ENCODE measurements at regions not wholly inside any gene's neighbourhood (a gene's known extent, or its start where the extent isn't known, plus 50 kb on each side); places are given as distances from the start of the nearest gene placed in this dataset.

DNA sequence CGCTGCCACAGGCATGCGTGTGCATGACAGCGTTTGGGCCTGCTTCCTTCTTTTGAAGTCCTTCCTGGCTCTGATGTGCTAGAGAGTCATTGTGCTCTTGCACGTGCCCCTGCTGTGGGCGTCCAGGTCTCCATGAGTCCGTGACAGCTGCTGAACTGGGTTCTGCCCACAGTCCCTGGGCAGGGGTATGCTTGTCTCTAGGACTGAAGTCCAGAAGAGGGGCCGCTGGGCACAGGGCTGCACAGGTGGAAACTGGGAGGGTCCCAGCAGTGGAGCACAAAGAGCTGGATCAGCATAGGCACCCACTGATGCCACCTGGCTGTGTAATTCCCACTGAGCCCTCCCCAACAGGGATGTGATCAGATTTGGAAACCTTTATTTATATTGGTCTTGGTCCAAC is 169.4 kb downstream of the IRX2 start:
- Mint-ChIP-seq H3K27me3 (no peaks in the 10 kb centered on the region), H3K27ac (no peak overlapping the region), H3K36me3 (peaks cover 4% of the 10 kb centered on the region), H3K9me3 (peaks cover 5% of the 10 kb centered on the region), H3K4me3 (no peak overlapping the region), H3K4me1 (no peaks in the 10 kb centered on the region)
- ATAC-seq (ENCODE audit: low read depth) = no peak
- DNase-seq (ENCODE audit: low spot score in 2 of 2) = no peak

DNA sequence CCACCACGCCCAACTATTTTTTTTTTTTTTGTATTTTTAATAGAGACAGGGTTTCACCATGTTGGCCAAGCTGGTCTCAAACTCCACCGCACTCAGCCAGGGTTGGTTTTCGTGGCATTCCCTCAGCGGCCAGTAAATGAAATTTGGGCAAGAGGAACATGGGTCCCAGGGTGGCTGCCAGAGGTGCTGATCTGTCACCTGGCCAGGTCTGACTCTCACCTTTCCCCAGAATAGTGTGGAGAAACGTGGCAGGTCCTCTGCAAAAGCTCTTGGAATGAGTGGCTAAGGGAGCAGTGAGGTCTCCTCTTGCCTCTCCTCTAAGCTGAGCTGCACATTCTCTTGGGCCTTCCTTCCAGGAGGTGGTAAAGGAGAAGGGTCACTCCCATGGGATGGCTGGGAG is 170.1 kb downstream of the IRX2 start:
- H3K9me3 Mint-ChIP-seq = peaks cover 5% of the 10 kb centered on the region
- H3K4me1 Mint-ChIP-seq = no peaks in the 10 kb centered on the region
- no peaks in the 10 kb centered on the region for H3K27me3 Mint-ChIP-seq
- peaks cover 4% of the 10 kb centered on the region for H3K36me3 Mint-ChIP-seq
- no peak overlapping the region for H3K27ac Mint-ChIP-seq
- H3K4me3 Mint-ChIP-seq = no peak overlapping the region
- DNase-seq (ENCODE audit: low spot score in 2 of 2) (no peak), ATAC-seq (ENCODE audit: low read depth) (no peak)

DNA sequence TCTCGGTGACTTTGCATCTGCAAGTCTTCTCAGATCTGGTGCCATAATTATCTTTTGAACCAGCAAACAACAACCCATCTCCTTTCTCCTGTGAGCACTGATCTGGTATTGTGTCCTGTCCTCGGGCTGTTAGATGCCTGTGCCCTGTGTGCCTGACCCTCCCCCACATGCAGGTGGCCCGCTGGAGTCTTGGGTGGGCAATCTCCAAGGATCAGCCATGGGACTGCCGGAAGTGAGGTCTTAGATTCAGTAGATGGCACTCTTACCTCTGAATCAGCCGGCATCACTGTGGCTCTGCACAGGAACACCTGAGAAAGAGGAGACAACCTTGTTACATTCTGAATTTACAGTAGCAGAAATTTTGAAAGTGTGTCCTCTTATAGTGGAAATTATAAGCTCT is 172.4 kb downstream of the IRX2 start:
- H3K9me3 Mint-ChIP-seq = peaks cover 5% of the 10 kb centered on the region
- no peak overlapping the region for H3K4me3 Mint-ChIP-seq
- no peak for DNase-seq (ENCODE audit: low spot score in 2 of 2)
- ATAC-seq (ENCODE audit: low read depth) = no peak
- H3K4me1 Mint-ChIP-seq = no peaks in the 10 kb centered on the region
- peaks cover 4% of the 10 kb centered on the region for H3K36me3 Mint-ChIP-seq
- H3K27ac Mint-ChIP-seq = no peak overlapping the region
- no peaks in the 10 kb centered on the region for H3K27me3 Mint-ChIP-seq

DNA sequence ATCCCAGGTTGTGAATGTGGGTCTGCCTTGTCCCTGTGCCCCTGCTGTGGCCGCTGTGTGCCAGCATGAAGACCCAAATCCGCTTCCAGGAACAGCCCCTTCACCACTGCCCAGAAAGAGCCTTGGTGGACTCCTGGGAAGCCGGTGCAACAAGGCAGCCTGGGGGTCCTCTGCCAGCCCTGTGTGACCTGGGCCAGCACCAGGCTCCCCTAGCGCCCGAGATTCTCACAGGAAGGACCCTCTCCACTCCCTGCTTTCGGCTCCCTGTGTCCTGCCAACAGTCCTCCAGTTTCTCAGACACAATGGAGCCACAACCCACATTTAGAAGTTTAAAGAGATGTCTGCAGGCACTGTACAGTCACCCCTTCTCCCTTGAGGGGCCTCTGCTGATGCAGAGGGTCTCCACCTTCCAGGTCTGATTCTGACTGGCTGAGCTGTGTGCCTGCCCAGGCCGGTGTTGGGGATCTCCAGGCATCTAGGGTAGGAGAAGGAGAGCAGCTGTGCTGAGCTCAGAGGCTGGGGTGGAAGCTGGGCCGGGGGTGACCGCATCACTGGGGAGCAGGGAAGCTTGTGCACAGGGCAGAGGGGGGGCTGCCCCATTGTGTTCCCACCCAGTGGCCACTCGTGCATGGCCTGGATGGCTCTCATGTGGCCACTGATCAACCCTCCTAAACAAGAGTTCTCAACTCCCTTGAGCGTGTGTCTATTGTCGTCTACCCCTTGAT is 174.0 kb downstream of the IRX2 start:
- DNase-seq (ENCODE audit: low spot score in 2 of 2) = no peak
- H3K4me3 Mint-ChIP-seq = no peak overlapping the region

GRCh38 chr5:2576823-2577222 is 174.7 kb downstream of the IRX2 start:
- Mint-ChIP-seq H3K4me1 (no peaks in the 10 kb centered on the region), H3K27ac (no peak overlapping the region), H3K4me3 (no peak overlapping the region), H3K9me3 (peaks cover 3% of the 10 kb centered on the region), H3K27me3 (no peaks in the 10 kb centered on the region), H3K36me3 (peaks cover 2% of the 10 kb centered on the region)
- no peak for DNase-seq (ENCODE audit: low spot score in 2 of 2)
- no peak for ATAC-seq (ENCODE audit: low read depth)

More for the DNA sequence above, 174.0 kb downstream of the IRX2 start:
- H3K4me1 Mint-ChIP-seq = no peaks in the 10 kb centered on the region
- no peak for ATAC-seq (ENCODE audit: low read depth)
- peaks cover 5% of the 10 kb centered on the region for H3K9me3 Mint-ChIP-seq
- H3K27me3 Mint-ChIP-seq = no peaks in the 10 kb centered on the region
- H3K27ac Mint-ChIP-seq = no peak overlapping the region
- H3K36me3 Mint-ChIP-seq = peaks cover 4% of the 10 kb centered on the region

- H3K27me3 Mint-ChIP-seq = no peaks in the 10 kb centered on the region
- H3K4me3 Mint-ChIP-seq = no peak overlapping the region
- H3K9me3 Mint-ChIP-seq = no peaks in the 10 kb centered on the region
- H3K36me3 Mint-ChIP-seq = no peaks in the 10 kb centered on the region
- H3K27ac Mint-ChIP-seq = no peak overlapping the region
- DNase-seq (ENCODE audit: low spot score in 2 of 2) (no peak), ATAC-seq (ENCODE audit: low read depth) (no peak)
- H3K4me1 Mint-ChIP-seq = no peaks in the 10 kb centered on the region
Measured at GRCh38 chr5:2575871-2576270, 175.6 kb downstream of the IRX2 start.

DNA sequence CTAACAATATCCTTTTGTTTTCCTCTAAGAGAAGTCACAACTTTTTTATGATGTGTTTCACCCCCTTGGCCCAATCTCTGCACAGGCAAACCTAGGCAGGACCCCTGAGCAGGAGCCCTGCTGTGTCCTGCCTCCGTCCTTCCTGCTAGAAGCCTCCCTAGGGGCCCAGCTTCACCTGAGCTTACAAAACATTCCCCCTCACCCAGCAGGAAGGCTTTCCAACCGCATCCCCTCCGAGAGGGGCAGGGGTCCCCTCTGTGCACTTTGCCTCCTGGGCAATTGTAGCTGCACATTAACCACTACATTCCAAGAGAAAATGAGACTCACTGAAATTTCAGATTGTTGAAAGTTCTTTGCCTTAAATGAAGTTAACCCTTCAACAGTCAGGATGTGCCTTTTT is 176.2 kb downstream of the IRX2 start:
- Mint-ChIP-seq H3K27ac (no peak overlapping the region), H3K36me3 (no peaks in the 10 kb centered on the region), H3K27me3 (no peaks in the 10 kb centered on the region), H3K9me3 (no peaks in the 10 kb centered on the region), H3K4me3 (no peak overlapping the region), H3K4me1 (no peaks in the 10 kb centered on the region)
- DNase-seq (ENCODE audit: low spot score in 2 of 2) (no peak), ATAC-seq (ENCODE audit: low read depth) (no peak)

- ATAC-seq (ENCODE audit: low read depth) (no peak), DNase-seq (ENCODE audit: low spot score in 2 of 2) (no peak)
- Mint-ChIP-seq H3K27ac (no peak overlapping the region), H3K4me1 (no peaks in the 10 kb centered on the region), H3K4me3 (no peak overlapping the region), H3K36me3 (no peaks in the 10 kb centered on the region), H3K9me3 (no peaks in the 10 kb centered on the region), H3K27me3 (no peaks in the 10 kb centered on the region)
Measured at GRCh38 chr5:2574155-2574554, 177.3 kb downstream of the IRX2 start.

DNA sequence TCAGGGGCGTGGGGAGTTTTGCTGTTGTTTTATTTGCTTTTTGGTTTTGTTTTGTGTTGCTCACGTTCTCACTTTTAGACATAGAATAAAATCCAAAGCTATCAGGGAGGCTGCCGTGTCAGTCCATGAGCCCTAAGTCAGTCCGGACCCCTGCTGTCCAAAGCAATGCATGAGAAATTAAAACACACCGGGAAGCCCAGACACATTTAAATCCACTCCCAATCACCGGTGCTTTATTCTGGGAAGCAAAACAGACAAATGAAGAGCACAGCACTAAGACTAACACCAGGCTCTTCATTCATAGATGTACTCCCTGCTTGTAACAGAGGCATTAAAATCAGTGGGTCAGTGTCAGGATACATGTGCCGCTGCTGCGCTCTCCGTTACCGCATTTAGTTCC is 180.9 kb downstream of the IRX2 start:
- no peak for DNase-seq (ENCODE audit: low spot score in 2 of 2)
- Mint-ChIP-seq H3K4me3 (no peak overlapping the region), H3K36me3 (no peaks in the 10 kb centered on the region), H3K27me3 (no peaks in the 10 kb centered on the region), H3K4me1 (no peaks in the 10 kb centered on the region), H3K9me3 (peaks cover 3% of the 10 kb centered on the region), H3K27ac (no peak overlapping the region)
- no peak for ATAC-seq (ENCODE audit: low read depth)

- Mint-ChIP-seq H3K4me3 (no peak overlapping the region), H3K27me3 (no peaks in the 10 kb centered on the region), H3K36me3 (no peaks in the 10 kb centered on the region), H3K9me3 (peaks cover 3% of the 10 kb centered on the region), H3K4me1 (no peaks in the 10 kb centered on the region), H3K27ac (no peak overlapping the region)
- DNase-seq (ENCODE audit: low spot score in 2 of 2) (no peak), ATAC-seq (ENCODE audit: low read depth) (no peak)
Measured at GRCh38 chr5:2569774-2570542, 181.5 kb downstream of the IRX2 start.

- Mint-ChIP-seq H3K4me1 (no peaks in the 10 kb centered on the region), H3K27ac (no peak overlapping the region), H3K36me3 (no peaks in the 10 kb centered on the region), H3K9me3 (peaks cover 3% of the 10 kb centered on the region), H3K4me3 (no peak overlapping the region), H3K27me3 (no peaks in the 10 kb centered on the region)
- ATAC-seq (ENCODE audit: low read depth) (no peak), DNase-seq (ENCODE audit: low spot score in 2 of 2) (no peak)
Measured at GRCh38 chr5:2569176-2569575, 182.3 kb downstream of the IRX2 start.

- Mint-ChIP-seq H3K27ac (no peak overlapping the region), H3K4me1 (no peaks in the 10 kb centered on the region), H3K27me3 (no peaks in the 10 kb centered on the region), H3K4me3 (no peak overlapping the region), H3K36me3 (no peaks in the 10 kb centered on the region), H3K9me3 (peaks cover 3% of the 10 kb centered on the region)
- ATAC-seq (ENCODE audit: low read depth) (no peak), DNase-seq (ENCODE audit: low spot score in 2 of 2) (no peak)
Measured at GRCh38 chr5:2566284-2566683, 185.2 kb downstream of the IRX2 start.

GRCh38 chr5:2565147-2565546 is 186.3 kb downstream of the IRX2 start:
- no peak overlapping the region for H3K27ac Mint-ChIP-seq
- no peaks in the 10 kb centered on the region for H3K27me3 Mint-ChIP-seq
- no peaks in the 10 kb centered on the region for H3K4me1 Mint-ChIP-seq
- H3K9me3 Mint-ChIP-seq = peaks cover 3% of the 10 kb centered on the region
- H3K4me3 Mint-ChIP-seq = no peak overlapping the region
- DNase-seq (ENCODE audit: low spot score in 2 of 2) (no peak), ATAC-seq (ENCODE audit: low read depth) (no peak)
- no peaks in the 10 kb centered on the region for H3K36me3 Mint-ChIP-seq

DNA sequence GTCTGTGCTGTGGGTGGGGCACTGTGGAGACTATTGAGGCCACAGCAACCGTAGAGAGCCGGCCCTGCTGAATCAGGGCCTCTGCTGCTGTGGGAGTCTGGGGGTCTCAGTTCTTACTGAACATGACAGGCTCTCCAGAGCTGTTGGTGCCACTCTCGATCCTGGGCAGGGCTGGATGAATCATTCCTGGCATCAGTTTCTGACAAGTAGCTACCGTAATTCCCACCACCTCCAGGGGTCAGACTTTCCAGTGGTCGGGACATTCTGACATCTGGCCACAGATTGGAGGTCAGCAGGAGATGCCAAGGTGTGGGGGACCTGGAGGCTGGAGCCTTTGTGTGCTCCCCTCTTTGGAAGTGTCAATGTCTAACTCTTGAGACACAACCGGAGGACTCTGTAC is 188.4 kb downstream of the IRX2 start:
- Mint-ChIP-seq H3K9me3 (peaks cover 3% of the 10 kb centered on the region), H3K27me3 (no peaks in the 10 kb centered on the region), H3K4me1 (no peaks in the 10 kb centered on the region), H3K36me3 (no peaks in the 10 kb centered on the region), H3K27ac (no peak overlapping the region), H3K4me3 (no peak overlapping the region)
- DNase-seq (ENCODE audit: low spot score in 2 of 2) = no peak
- no peak for ATAC-seq (ENCODE audit: low read depth)

- Mint-ChIP-seq H3K4me3 (no peak overlapping the region), H3K4me1 (no peaks in the 10 kb centered on the region), H3K27me3 (no peaks in the 10 kb centered on the region), H3K27ac (no peak overlapping the region), H3K36me3 (no peaks in the 10 kb centered on the region), H3K9me3 (peaks cover 2% of the 10 kb centered on the region)
- ATAC-seq (ENCODE audit: low read depth) = no peak
- no peak for DNase-seq (ENCODE audit: low spot score in 2 of 2)
Measured at GRCh38 chr5:2562036-2562435, 189.4 kb downstream of the IRX2 start.

Data from memory B cell (primary cell).